GM19438 (cell line): ENCODE measurements at regions not wholly inside any gene's neighbourhood (a gene's known extent, or its start where the extent isn't known, plus 50 kb on each side); places are given as distances from the start of the nearest gene placed in this dataset.

ENCODE experiments used
- ATAC-seq: cut with Tn5 transposase; IDR thresholded peaks from one replicate; pipeline ENCODE4 v1.9.1; 2021; ENCODE audit warnings: low read depth; ENCODE audit not compliant: unreplicated experiment

DNA sequence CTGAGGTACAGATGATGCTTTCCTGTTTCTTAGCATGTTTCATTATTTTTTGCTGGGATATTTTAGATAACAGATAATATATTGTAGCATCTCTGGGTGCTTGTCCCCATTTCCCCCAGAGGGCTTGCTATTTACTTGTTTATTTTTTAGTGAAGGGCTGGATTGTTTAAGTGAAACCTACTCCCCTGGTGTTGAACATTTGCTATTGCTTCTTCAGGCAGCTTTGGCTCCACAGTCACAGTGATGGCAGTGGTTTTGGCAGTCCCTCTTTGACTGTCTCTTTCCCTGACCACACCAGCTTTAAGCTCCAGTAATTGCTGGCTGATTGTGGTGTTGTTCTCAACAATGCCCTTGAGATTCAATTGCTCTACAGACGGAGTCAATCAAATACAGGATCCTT is 128.9 kb downstream of the KLF13 start:
- no peak for ATAC-seq

DNA sequence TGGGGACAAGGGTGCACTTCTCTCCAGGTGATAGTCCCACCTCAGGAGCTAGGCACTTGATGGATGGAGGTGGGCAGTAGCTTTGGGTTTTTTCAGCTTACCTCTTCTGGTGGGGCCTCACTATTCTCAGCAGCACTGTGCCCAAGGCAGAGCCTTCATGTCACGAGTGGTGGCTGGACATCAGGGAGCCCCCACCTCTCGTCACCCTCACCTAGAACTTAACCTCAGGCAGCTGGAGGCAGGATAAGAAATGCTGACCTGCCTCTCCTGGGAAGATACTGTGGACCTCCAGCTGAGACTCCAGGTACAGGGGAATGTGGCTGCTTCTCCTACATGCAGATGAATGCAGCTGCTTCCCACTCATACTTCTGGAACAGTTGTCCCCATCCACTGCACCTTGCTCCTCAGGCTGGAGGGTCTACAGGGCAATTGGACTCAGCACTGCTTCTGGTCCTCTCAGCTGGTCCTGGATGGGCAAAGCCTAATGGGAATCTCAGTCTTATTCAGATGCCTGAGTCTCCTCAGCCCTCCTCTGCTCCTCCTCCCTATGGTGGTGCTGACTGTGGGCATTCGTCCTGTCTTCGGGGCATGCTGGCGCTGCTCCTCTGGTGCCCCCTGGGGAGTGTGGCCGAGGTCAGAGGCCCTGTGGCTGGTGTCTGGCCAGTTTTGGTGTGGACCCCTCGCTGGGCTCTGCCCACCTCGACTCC is 129.9 kb downstream of the KLF13 start:
- no peak for ATAC-seq

DNA sequence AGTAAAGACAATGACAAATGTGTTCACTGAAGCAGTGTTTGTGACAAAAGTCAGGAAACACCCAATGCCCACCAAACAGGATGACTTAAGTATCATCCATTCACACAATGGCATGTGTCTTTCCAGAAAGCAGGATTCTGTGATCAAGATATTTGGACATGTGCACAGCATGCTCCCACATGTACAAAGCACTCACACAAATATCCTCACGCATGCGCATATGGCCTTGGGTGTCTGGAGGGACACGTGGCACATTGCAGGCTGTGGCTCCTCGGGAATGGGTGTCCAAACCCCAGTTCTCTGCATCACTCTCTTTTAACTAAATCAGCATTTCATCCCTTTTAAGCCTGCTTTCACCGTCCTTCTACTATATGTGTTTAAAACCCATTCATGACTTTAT is 130.5 kb downstream of the KLF13 start:
- no peak for ATAC-seq

DNA sequence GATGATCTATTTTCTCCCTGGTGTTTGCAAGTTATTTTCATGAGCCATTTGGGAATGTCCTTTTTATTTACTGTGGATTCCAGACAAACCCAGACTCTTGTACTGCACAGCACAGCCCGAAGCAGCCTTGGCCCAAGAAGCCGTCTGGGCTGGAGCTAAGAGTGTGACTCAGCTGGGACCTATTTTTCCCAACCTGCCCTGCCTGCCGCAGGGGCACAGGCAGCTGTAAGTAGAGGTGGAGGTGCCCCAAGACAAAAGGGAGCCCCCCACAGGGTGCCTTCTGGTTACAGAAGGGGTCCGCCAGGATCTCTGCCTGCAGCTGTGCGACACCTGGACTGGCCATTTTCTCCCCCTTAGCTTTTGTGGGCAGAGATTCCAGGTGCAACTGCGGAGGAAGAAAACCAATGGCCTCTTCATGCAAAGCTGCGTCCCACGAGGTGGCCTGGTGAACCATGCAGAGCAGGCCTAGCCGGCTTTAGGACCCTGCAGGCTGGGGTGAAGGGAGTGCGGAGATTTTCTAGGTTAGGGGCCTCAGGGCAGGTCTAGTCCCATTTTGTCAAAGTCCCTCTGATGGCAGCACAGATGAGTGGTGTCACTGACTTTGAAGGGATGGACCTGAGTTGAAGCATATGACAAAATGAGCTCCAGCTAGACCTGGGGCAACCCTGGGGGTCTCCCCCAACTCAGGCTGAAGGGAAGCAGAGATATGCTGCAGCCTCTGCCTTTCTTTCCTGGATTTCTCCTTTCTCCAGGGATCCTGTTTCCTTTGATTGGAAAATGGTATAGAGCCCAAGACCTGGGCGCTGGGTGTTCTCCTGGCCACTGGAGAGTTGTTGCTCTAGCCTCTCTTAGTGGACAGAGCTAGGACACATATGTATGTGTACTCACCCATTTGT is 131.2 kb downstream of the KLF13 start:
- no peak for ATAC-seq

DNA sequence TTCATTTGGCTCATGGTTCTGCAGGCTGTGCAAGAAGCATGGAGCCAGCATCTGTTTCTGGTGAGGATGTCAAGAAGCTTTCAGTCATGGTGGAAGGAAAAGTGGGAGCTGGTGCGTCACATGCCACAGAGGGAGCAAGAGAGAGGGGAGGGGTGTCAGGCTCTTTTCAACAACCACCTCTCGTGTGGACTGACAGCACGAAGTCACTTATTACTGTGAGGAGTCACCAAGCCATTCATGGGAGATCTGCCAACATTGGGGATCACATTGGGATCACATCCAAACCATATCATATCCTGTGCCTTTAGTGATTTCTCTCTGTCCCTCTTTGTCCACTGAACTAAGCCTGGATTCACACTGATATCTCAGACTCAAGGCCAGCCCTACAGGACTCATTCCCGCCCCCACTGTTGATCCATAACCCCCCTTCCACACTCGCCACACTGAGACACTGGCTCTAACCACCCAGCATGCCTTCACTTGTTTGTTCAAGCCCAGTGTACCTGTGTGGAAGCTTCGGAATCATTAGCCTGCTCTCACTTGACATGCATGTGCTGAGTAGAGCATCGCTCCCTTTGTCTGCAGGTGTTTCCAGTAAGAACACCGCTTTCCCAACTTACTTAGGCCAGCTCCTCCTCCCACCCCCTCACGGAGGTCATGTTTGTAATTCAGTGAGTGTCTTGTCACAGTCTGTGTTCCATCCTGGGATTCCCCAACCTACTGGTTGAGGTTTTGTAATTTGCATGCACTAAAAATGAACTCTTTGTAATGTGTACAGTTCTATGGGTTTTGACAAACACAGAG is 132.2 kb downstream of the KLF13 start:
- ATAC-seq = peak; percentile 86

DNA sequence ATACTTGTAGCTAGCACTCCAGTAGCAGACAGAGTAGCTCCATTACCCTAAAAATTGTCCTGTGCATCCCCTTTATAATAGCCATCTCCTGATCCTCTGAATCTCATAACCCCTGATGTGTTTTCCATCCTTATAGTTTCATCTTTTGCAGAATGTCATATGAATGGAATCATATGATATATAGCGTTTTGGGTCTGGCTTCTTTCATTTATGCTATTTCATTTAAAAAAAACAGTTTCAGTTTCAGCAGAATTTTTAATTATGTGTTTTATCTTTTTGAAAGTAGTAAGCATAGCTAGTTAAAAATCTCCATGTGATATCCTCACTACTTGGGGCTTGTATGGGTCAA is 132.7 kb downstream of the KLF13 start:
- ATAC-seq = no peak

DNA sequence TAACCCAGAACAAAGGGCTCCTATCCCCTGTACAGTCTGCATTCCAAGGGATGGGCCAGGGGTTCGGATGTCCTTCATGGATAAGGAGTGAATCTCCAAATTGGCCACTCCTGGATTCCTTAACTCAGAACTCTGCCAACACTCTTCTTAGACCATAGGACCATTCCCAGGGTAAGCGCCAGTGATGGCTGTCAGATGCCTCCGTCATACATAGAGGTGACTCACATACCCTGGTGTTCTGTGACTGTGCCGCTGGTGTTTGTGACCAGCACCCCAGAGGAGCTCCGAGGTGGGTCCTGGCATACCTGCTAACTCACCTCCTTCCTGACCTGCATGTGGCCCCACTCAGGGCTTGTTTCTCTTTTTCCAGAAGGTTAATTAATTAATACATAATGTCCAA is 134.7 kb downstream of the KLF13 start:
- ATAC-seq = no peak

DNA sequence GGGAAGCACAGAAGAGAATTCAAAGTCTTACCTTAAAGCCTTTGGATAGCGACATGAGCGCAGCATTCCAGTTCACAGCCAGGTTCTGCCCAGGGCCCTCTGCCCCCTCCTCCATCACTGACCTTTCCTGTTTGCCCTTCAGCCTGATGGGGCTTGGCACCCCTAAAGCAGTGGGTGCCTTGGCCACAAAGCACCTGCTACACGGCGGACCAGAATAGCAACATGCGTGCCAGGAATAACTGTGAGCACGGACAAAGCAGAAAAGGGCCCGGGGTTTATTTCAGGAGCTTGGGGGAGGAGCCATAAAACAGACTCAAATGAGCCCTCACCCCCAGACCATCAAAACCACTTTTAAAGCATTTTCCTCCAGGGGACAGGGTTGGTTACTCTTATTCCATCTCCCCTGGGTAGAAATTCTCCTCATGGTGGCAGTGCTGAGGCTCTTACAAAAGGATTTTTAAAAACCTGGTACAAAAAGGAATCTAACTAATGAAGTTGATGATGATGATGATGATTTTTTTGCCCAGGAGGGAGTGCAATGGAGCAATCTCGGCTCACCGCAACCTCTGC is 135.4 kb downstream of the KLF13 start:
- no peak for ATAC-seq

DNA sequence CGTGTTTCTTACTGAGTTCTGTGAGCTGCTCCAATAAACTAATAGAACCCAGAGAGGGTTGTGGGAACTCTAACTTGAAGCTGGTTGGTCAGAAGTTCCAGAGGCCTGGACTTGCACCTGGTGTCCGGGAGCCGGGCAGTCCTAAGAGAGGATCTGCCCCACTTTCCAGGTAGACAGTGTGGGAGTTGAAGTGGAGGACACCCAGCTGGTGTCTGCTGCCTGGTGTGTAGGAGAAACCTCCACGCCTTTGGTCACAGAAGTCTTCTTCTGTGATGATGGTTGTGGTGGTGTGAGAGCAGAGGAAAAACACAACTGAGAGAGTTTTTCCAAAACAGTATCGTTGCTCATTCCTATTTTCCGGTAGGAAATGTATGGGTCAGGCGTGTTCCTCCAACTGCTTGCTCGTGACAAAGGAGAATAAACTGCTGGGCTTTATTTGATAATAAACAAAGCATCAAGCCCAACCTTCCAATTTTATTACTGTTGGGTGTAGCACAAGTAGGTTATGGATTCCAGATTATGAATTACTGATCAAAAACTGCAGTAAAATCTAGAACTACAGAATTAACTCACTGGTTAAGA is 137.0 kb downstream of the KLF13 start:
- ATAC-seq = no peak

DNA sequence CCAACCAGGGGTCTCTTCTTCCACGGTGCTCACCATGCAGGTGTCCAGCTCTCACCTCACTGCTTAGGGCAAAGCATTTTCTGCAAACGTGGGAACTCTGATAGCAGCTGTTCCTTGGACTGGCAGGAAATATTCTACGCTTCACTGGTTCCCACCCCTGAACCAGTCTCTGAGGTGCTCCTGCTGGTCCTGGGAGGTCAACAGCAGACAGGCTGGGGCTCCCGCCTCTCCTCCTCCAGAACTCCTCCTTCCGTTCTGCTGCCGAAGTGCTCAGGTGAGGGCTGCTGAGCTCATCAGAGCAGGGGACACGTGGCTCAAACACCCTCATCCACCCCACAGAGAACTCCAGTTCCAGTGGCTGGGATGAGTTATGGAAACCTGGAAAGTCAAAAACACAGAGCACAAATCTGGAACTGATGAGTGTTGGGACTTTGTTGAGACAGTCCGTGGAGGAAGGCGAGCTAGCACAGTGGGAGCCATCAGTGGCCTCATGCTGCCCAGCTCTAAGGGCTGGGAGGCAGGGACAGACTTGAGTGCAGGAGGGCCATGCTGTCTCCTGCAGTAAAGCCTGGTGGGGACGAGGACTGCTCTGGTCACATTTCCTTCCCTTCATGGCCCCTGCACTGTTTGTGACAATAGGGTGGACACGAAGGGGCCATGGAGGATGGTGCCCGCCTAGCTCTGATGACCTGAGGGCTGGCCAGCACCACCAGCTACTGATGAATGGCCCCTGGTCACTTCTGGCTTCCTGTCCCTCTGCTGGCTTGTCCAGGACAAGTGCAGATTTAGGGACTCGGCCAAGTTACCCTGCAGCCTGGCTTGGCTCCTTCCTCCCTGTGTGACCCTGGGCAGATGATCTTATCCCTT is 137.8 kb downstream of the KLF13 start:
- ATAC-seq = no peak

DNA sequence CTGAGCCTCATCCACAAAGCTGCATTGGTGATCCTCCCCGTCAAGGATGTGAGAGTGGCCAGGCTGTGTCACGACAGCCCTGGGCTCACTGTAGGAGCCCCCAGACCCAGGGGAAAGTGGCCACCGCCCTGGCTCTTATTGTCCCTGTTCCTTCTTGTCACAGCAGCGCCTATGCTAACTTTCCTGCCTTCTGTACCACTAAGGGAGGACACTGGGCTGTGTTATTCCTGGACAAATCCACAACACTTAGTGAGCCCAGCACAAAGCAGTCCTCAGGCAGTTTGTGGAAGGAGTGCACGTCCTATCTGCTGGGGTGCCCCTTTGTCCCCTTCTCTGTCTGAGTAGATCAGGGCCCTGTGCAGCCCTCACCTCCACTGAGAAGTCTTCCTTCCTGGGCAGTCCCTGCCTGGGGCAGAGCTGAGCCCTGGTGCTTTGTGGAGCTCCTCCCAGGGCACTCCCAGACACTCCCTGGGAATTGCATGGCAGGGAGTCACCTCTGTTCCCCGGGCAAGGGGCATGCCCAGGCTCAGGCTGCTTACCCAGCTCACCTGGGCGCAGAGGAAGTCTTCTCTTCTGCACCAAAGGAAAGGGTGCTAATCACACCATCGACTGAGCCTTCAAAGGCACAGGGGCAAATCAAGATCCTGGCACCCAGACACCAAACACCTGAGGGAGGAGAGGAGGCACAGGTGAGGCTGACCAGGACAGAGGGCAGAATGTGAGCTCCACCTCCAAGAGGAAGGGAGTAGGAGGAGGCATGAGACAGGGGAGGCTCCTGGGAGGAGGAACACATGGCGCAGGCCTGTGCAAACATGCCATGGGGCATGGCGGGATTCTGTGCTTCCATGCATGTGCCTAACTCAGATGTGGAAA is 138.7 kb downstream of the KLF13 start:
- no peak for ATAC-seq

DNA sequence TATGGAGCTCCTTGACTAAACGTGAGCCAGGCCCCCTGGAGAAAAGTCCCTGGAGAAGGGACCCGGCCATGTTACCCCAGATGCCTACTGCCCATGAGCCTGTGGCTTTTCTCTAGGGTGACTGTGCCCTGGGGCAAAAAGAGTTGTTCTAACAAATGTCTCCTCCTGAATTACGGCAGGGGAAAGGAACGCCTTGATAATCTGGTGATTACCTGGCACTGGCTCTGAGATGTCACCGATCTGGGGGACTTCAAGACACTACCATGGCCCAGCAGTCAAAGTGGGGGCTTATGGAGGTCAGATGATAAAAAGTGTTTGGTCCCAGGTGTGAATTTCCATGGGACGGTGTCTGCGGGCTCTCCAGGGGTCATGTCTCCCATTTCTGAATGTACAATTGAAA is 140.7 kb downstream of the KLF13 start:
- no peak for ATAC-seq

DNA sequence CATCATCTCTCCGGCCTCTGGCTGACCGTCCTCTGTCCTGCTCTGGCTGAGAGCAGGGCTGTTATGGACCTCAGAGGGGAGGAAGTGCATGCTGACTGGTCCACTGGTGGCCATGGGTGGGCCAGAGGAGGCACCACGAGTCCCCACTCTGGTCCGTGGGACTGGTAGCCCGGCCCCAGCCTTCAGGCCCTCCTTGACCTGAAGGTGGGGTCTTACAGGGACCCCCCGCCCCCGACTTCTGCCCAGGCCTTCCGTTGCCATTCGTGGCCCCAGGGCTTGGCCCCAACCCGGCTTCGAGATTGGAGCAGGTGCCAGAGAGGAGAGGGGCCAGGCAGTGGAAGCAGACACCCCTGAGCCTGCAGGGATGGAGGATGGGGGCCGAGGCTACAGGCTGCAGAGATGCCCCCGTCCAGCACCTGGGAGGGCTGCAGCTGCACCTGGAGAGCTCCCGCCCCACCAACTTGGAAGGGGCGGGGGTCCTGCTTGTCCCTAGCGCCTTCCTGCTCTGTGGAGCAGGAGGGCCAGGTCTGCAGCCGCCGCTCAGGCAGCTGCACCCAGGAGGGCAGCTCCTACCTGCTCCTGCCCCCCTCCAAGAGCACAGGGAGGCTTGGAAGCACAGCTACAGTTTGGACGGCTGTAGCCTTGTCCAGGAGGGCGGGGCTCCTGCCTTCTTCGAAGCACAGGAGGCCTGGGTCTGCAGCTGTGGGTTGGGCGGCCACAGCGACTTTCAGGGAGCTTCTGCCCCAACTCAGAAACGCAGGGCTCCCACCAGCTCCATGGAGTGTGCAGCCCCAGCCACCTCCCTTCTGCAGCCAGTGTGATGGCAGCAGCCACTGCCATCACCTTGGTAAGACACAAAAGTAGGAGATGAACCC is 142.5 kb downstream of the KLF13 start:
- no peak for ATAC-seq

DNA sequence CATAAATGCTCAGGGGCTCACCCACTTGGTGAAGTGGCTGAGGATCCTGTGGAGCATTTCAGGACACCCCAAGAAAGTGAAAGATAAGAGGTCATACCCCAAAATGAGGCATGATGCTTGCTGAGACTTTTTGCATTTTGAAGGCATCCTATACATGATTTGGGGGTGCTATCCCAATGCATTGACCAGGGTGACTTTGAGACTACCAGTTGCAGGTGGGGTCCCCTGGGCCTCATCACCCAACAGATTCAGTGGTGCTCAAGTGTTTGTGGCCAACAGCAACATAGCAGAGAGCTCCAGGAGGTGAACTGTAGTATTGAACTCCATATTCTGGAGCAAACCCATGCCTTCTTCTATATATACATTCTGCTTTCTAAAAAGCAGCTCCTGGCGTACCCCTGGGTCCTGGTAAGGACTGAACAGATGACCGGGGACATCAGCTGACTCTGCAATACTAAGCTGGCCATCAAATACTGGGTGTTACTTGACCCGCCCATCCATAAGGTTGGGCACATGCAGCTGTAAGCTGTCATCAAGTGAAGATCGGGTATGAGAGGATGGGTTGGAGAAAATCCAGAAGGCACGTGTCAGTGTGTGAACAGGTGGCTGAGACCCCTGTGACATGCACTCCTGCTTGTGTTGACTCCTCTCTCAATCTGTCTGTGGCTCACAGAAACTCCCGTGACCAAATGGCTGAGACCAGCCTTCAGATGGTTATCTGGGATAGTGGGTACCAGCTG is 143.3 kb downstream of the KLF13 start:
- ATAC-seq = no peak

DNA sequence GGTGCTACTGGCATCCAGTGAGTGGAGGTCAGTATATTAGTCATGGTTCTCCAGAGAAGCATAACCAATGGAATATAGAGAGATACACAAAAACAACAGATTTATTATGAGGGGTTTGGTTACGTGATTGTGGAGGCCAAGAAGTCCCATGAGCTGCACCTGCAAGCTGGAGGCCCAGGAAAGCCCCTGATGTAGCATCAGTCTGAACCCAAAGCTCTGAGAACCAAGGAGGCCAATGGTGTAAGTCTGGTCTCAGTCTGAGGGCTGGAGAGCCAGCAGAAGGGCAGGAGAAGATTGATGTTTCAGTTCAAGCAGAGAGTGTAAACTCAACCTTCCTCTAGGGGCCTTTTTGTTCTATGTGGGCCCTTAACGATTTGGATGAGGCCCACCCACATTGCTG is 144.1 kb downstream of the KLF13 start:
- no peak for ATAC-seq

DNA sequence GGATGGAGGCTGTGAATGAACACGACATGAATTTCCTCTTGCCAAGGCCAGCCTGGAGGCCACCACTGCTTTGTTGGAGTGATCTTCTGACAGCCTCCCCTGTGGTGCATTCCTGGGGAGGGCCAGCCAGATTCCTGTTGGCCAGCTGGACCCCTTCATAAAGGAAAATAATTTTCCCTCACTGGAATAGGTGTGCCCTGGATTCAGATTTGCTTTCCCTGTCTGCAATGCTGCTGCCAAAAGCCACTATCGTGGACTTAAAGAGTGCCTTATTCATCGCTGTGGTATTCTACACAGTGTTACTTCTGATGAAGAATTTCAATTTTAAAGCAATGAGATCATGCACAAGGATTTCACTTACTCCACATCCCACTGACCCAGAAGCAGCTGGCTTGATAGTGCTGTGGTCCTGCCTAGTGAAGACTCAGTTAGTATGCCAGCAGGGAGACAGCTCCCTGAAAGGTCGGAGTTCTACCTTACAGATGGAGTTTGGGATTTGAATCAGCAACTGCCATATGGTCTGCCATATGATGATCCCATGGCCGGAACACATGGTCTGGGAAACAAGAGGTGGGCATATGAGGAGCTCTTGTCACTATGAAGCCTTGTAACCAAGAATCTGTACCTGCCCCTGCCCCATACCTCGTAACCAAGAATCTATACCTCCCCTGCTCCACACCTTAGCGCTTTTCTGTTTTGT is 145.2 kb downstream of the KLF13 start:
- ATAC-seq = no peak
